Activated naive CD4-positive, alpha-beta T cell treated with anti-CD3 and anti-CD28 coated beads for 36 hours (primary cell): ENCODE measurements at regions not wholly inside any gene's neighbourhood (a gene's known extent, or its start where the extent isn't known, plus 50 kb on each side); places are given as distances from the start of the nearest gene placed in this dataset.

Source experiments
- CTCF ChIA-PET: fragments of 350-600 bp; sonication (Branson Sonifier 250); formaldehyde crosslinking; loops from one replicate; lab custom pipeline; 2021; ENCODE audit warnings: antibody characterized with exemption; lab: Charles Lee
- DNase-seq: peaks from one replicate; pipeline ENCODE4 v3.0.0-alpha.2; 2020
- H3K27ac Mint-ChIP-seq: one replicate; pipeline ENCODE4 v1.8.0; 2021; ENCODE audit warnings: mild to moderate bottlenecking, mixed read lengths
- H3K27me3 Mint-ChIP-seq: one replicate; pipeline ENCODE4 v1.8.0; 2021; ENCODE audit warnings: low read depth, mixed read lengths
- H3K36me3 Mint-ChIP-seq: one replicate; pipeline ENCODE4 v1.8.0; 2021; ENCODE audit warnings: low read depth, mixed read lengths
- H3K4me1 Mint-ChIP-seq: one replicate; pipeline ENCODE4 v1.8.0; 2021; ENCODE audit warnings: low read depth, mixed read lengths
- H3K4me3 Mint-ChIP-seq: one replicate; pipeline ENCODE4 v1.8.0; 2021; ENCODE audit warnings: mild to moderate bottlenecking, moderate library complexity, mixed read lengths
- H3K9me3 Mint-ChIP-seq: one replicate; pipeline ENCODE4 v1.8.0; 2021; ENCODE audit warnings: mixed read lengths
- intact Hi-C: fragments of 100-400 bp; cut with micrococcal nuclease; formaldehyde crosslinking; loops from one replicate; pipeline ENCODE4 v1.15.1; 2023

DNA sequence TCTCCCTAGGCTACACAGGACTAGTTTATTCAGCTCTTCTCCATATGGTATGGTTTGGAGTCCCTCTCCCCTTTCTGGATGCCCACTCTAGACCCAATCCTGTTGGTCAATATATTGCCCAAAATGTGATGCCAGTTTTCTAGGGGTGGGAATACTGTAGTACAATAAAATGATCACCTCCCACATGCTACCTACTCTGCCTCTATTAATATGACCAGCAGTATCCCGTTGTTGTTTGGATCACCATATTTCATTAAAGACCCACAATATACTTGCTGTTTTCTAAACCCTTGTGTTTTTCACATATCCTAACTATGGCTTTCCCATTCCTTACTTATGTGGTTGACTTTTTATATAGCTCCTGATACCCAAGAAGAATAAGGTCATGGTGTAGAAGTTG is 95.9 kb upstream of the IGSF21 start:
- Mint-ChIP-seq H3K27me3 (peaks cover 15% of the 10 kb centered on the region), H3K4me3 (no peak overlapping the region), H3K27ac (no peak overlapping the region), H3K4me1 (no peaks in the 10 kb centered on the region), H3K9me3 (no peaks in the 10 kb centered on the region), H3K36me3 (no peaks in the 10 kb centered on the region)
- DNase-seq = no peak
- intact Hi-C loops = no loop called here
- CTCF ChIA-PET = no interaction called here

GRCh38 chr1:18012686-18013085 is 94.9 kb upstream of the IGSF21 start:
- Mint-ChIP-seq H3K27ac (no peak overlapping the region), H3K4me1 (no peaks in the 10 kb centered on the region), H3K4me3 (no peak overlapping the region), H3K9me3 (no peaks in the 10 kb centered on the region), H3K27me3 (peaks cover 6% of the 10 kb centered on the region), H3K36me3 (no peaks in the 10 kb centered on the region)
- intact Hi-C loops = no loop called here
- no peak for DNase-seq
- CTCF ChIA-PET = no interaction called here

GRCh38 chr1:18013216-18013615 is 94.4 kb upstream of the IGSF21 start:
- intact Hi-C loops = no loop called here
- no peak for DNase-seq
- Mint-ChIP-seq H3K27me3 (peaks cover 5% of the 10 kb centered on the region), H3K36me3 (no peaks in the 10 kb centered on the region), H3K4me1 (no peaks in the 10 kb centered on the region), H3K4me3 (no peak overlapping the region), H3K9me3 (no peaks in the 10 kb centered on the region), H3K27ac (no peak overlapping the region)
- CTCF ChIA-PET = no interaction called here

DNA sequence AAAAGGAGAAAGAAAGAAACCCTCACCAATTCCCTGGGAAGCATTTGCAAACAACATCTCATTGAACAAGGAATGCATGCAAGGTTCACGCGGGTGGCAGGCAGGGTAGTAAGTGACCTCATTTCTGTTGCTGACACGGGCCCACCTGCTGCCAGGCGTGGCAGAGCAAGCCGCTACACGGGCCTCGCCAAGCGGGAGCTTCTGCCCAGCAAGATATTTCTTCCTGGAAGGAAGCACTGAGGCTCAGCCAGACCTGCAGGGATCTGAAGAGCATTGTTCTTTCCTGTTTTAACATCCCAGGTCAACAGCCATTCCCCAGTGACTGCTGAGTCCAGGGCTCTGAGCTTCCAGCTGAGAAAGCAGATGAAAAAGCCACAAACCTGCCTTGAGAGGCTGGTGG is 91.9 kb upstream of the IGSF21 start:
- peaks cover 7% of the 10 kb centered on the region for H3K27me3 Mint-ChIP-seq
- H3K4me1 Mint-ChIP-seq = no peaks in the 10 kb centered on the region
- CTCF ChIA-PET = no interaction called here
- intact Hi-C loops = no loop called here
- H3K36me3 Mint-ChIP-seq = no peaks in the 10 kb centered on the region
- H3K9me3 Mint-ChIP-seq = no peaks in the 10 kb centered on the region
- no peak for DNase-seq
- H3K4me3 Mint-ChIP-seq = no peak overlapping the region
- H3K27ac Mint-ChIP-seq = no peak overlapping the region

GRCh38 chr1:18018366-18018765 is 89.2 kb upstream of the IGSF21 start:
- no peaks in the 10 kb centered on the region for H3K4me1 Mint-ChIP-seq
- DNase-seq = no peak
- H3K27ac Mint-ChIP-seq = no peak overlapping the region
- H3K9me3 Mint-ChIP-seq = no peaks in the 10 kb centered on the region
- H3K27me3 Mint-ChIP-seq = peaks cover 12% of the 10 kb centered on the region
- H3K4me3 Mint-ChIP-seq = no peak overlapping the region
- H3K36me3 Mint-ChIP-seq = no peaks in the 10 kb centered on the region
- intact Hi-C loops = no loop called here
- CTCF ChIA-PET = no interaction called here

DNA sequence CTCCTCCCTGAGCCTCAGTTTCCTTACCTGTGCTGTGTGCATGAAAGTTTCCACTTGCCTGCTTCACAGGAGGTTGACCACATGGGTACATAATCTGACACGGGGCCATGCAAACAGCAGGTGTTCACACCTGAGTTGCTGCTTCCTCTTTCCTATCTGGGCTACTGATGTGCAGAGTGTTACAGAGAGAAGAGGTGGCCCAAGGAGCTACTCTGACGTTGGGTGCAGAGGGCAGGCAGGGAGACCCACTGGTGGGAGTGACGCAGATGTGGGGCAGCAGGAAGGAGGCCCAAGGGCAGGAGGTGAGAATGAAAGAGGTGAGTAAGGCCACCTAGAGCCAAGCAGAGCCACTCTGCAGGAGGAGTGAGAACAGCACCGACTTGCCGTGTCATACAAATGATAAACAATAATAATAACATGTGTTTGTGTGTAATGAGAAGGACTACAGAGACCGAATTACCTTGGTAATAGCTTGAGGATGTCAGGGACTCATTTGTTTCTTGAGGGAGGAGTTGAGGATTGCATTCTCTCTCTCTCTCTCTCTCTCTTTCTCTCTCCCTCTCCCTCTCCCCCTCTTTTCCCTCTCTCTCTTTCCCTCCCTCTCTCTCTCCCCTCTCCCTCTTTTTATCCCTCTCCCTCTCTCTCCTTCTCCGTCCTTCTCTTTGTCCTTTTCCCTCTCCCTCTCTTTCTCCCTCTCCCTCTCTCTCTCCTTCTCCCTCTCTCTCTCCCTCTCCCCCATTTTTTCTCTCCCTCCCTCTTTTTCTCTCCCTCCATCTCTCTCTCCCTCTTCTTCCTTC is 87.4 kb upstream of the IGSF21 start:
- Mint-ChIP-seq H3K27ac (no peak overlapping the region), H3K4me3 (no peak overlapping the region), H3K4me1 (no peaks in the 10 kb centered on the region), H3K27me3 (peaks cover 9% of the 10 kb centered on the region), H3K36me3 (no peaks in the 10 kb centered on the region), H3K9me3 (no peaks in the 10 kb centered on the region)
- CTCF ChIA-PET = no interaction called here
- no peak for DNase-seq
- intact Hi-C loops = no loop called here

GRCh38 chr1:18021242-18021641 is 86.4 kb upstream of the IGSF21 start:
- no peak for DNase-seq
- no peaks in the 10 kb centered on the region for H3K4me1 Mint-ChIP-seq
- no peak overlapping the region for H3K4me3 Mint-ChIP-seq
- CTCF ChIA-PET = no interaction called here
- H3K27ac Mint-ChIP-seq = no peak overlapping the region
- intact Hi-C loops = no loop called here
- no peaks in the 10 kb centered on the region for H3K36me3 Mint-ChIP-seq
- H3K27me3 Mint-ChIP-seq = peaks cover 9% of the 10 kb centered on the region
- no peaks in the 10 kb centered on the region for H3K9me3 Mint-ChIP-seq

GRCh38 chr1:18032172-18032859 is 75.3 kb upstream of the IGSF21 start:
- no peak for DNase-seq
- H3K4me3 Mint-ChIP-seq = no peak overlapping the region
- no peaks in the 10 kb centered on the region for H3K4me1 Mint-ChIP-seq
- intact Hi-C loops = no loop called here
- H3K27ac Mint-ChIP-seq = no peak overlapping the region
- CTCF ChIA-PET = no interaction called here
- H3K36me3 Mint-ChIP-seq = no peaks in the 10 kb centered on the region
- H3K9me3 Mint-ChIP-seq = no peaks in the 10 kb centered on the region
- H3K27me3 Mint-ChIP-seq = peaks cover 15% of the 10 kb centered on the region

GRCh38 chr1:18035145-18035544 is 72.5 kb upstream of the IGSF21 start:
- Mint-ChIP-seq H3K36me3 (no peaks in the 10 kb centered on the region), H3K27ac (no peak overlapping the region), H3K4me3 (no peak overlapping the region), H3K9me3 (no peaks in the 10 kb centered on the region), H3K4me1 (peaks cover 9% of the 10 kb centered on the region), H3K27me3 (peaks cover 8% of the 10 kb centered on the region)
- CTCF ChIA-PET = no interaction called here
- DNase-seq = no peak
- intact Hi-C loops = no loop called here

- intact Hi-C loops = no loop called here
- Mint-ChIP-seq H3K4me1 (peaks cover 9% of the 10 kb centered on the region), H3K36me3 (no peaks in the 10 kb centered on the region), H3K9me3 (no peaks in the 10 kb centered on the region), H3K4me3 (no peak overlapping the region), H3K27ac (no peak overlapping the region), H3K27me3 (peaks cover 1% of the 10 kb centered on the region)
- DNase-seq = no peak
- CTCF ChIA-PET = no interaction called here
Observed at GRCh38 chr1:18037651-18038050, 69.9 kb upstream of the IGSF21 start.

DNA sequence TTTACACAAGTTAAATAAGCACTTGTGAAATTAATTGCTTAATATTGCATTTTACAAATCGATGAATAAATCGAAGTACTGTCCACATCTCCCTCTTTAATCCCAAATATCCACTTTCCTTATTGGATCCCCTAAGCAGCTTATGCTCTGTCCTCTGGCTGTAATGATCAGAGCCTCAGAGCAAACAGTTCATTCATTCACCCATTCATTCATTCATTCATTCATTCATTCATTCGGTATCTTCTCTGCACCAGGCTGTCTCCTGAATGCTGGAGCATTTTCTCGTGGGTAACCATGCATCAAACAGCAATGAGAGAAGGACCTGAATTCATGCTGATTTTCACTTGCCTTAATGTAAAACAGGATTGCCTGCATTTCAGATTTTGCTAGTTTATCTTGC is 69.5 kb upstream of the IGSF21 start:
- H3K4me3 Mint-ChIP-seq = no peak overlapping the region
- no peaks in the 10 kb centered on the region for H3K9me3 Mint-ChIP-seq
- H3K36me3 Mint-ChIP-seq = no peaks in the 10 kb centered on the region
- peaks cover 1% of the 10 kb centered on the region for H3K27me3 Mint-ChIP-seq
- no peak for DNase-seq
- intact Hi-C loops = no loop called here
- H3K27ac Mint-ChIP-seq = no peak overlapping the region
- CTCF ChIA-PET = no interaction called here
- H3K4me1 Mint-ChIP-seq = peaks cover 9% of the 10 kb centered on the region

DNA sequence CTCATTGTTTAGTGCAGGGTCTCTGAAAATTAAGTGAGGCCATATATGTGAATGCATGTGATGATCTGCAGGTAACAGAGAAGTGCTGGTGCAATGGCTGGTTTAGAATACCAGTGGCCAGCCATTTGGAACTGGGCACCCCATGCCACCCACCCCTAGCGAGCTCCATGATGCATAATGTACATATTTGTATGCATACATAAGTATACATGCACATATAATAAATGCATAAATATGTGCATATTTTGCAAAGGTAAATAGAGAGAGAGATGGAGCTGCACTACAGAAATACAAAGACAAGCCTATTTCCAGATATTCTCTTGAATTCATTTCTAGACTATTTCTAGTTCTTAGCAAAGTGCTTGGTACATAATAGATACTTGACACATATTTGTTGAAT is 68.5 kb upstream of the IGSF21 start:
- H3K4me1 Mint-ChIP-seq = peaks cover 9% of the 10 kb centered on the region
- H3K27ac Mint-ChIP-seq = no peak overlapping the region

DNA sequence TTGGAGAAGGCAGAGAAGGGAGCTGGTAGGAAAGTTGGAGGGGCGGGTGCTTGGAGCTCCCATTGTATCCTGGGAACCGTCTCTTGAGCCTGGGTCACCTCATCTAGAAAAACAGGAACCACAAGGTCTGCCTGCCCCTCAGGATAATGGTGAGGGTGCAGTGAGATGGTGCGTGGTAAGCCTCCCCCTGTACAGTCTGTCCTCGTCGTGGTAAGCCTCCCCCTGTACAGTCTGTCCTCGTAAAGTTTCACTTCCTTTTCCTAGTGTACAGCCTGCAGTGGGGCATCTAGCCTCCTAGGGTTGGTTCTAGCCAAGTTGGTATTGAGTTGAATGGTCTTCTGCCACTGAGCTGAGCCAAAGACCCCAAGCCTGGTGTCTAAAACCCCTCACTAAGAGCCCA is 66.5 kb upstream of the IGSF21 start:
- H3K9me3 Mint-ChIP-seq = no peaks in the 10 kb centered on the region
- no peak overlapping the region for H3K27ac Mint-ChIP-seq
- H3K27me3 Mint-ChIP-seq = peaks cover 12% of the 10 kb centered on the region
- no peaks in the 10 kb centered on the region for H3K36me3 Mint-ChIP-seq
- H3K4me3 Mint-ChIP-seq = no peak overlapping the region
- peaks cover 9% of the 10 kb centered on the region for H3K4me1 Mint-ChIP-seq
- intact Hi-C loops = no loop called here
- CTCF ChIA-PET = no interaction called here
- DNase-seq = no peak

More for the DNA sequence above, 68.5 kb upstream of the IGSF21 start:
- Mint-ChIP-seq H3K36me3 (no peaks in the 10 kb centered on the region), H3K9me3 (no peaks in the 10 kb centered on the region), H3K27me3 (peaks cover 7% of the 10 kb centered on the region), H3K4me3 (no peak overlapping the region)
- DNase-seq = no peak
- CTCF ChIA-PET = no interaction called here
- intact Hi-C loops = no loop called here
